Right lobe of liver (tissue), 6 donors: ENCODE measurements at regions not wholly inside any gene's neighbourhood (a gene's known extent, or its start where the extent isn't known, plus 50 kb on each side); places are given as distances from the start of the nearest gene placed in this dataset.
"Not testable (repeated sequence)": the region's sequence is repeated elsewhere in the genome, so short reads cannot be mapped to it uniquely, and the experiment has no call there.

Source experiments
- ATAC-seq, 4 donors: fragments of 200-7000 bp; cut with Tn5 transposase; one replicate each; pipeline ENCODE4 v1.9.1; 2020; ENCODE audit warnings: mild to moderate bottlenecking in 4 of 4, moderate library complexity in 4 of 4
- DNase-seq, 3 donors: peaks; one replicate each; pipeline ENCODE4 v3.0.0-alpha.2; 2020
- H3K27ac ChIP-seq, 3 donors: fragments of 200-600 bp; one replicate each; pipeline ENCODE4 v1.8.0; 2022
- H3K27me3 ChIP-seq, 2 donors: fragments of 200-600 bp; one replicate each; pipeline ENCODE4 v1.8.0; 2022
- H3K36me3 ChIP-seq, 4 donors: fragments of 200-600 bp; sonication (generic) in 1 of 4; one replicate each; pipeline versions ENCODE4 v1.5.1 to v1.8.0; 2017 to 2022; ENCODE audit warnings: control low read depth in 1 of 4
- H3K4me1 ChIP-seq, 4 donors: fragments of 200-600 bp; sonication (generic) in 1 of 4; one replicate each; pipeline versions ENCODE4 v1.5.1 to v1.8.0; 2017 to 2022; ENCODE audit warnings: control low read depth in 1 of 4
- H3K4me3 ChIP-seq, 3 donors: fragments of 200-600 bp; one replicate each; pipeline ENCODE4 v1.8.0; 2022
- H3K9me3 ChIP-seq, 4 donors: fragments of 200-600 bp; sonication (generic) in 1 of 4; one replicate each; pipeline versions ENCODE4 v1.5.1 to v1.8.0; 2017 to 2022; ENCODE audit warnings: control low read depth in 1 of 4
- CTCF ChIP-seq, 4 donors: fragments of 200-600 bp in 3 of 4; fragments of 450-650 bp in 1 of 4; IDR thresholded peaks; one replicate each; pipeline versions ENCODE4 v1.5.1 to v1.8.0; 2016 to 2022; ENCODE audit warnings: antibody characterized with exemption in 4 of 4, mild to moderate bottlenecking in 2 of 4
- POLR2A ChIP-seq: fragments of 450-650 bp; IDR thresholded peaks from one replicate; pipeline ENCODE4 v1.6.1; 2017; ENCODE audit warnings: antibody characterized with exemption, mild to moderate bottlenecking
- whole genome bisulfite sequencing: methylation state at CpG from one replicate; pipeline ENCODE4 v1.1.6; 2018; ENCODE audit warnings: low coverage, low lambda C conversion rate; ENCODE audit not compliant: insufficient coverage; ENCODE audit errors: missing lambda C conversion rate; 5-methylcytosine and 5-hydroxymethylcytosine counted together
- intact Hi-C, 2 donors: fragments of 100-400 bp; cut with DNase I; formaldehyde crosslinking; loops; one replicate each; pipeline versions ENCODE4 v1.11.2 to v1.14.1; 2022
- donor health status: DM: no; HTN: yes; CAD: no.
- donor health status: DM: no; HTN: no; CAD: no.
- donor health status: DM: no; HTN: no; CAD: no.
- donor health status: DM: no; HTN: yes; CAD: no.
- donor health status: DM: no; HTN: yes; CAD: no.

GRCh38 chr4:108411836-108412235, 208.5 kb upstream of the RPL34 start:
- Histone ChIP-seq H3K4me3 (no peak overlapping the region), H3K9me3 (no peaks in the 10 kb centered on the region), H3K4me1 (no peaks in the 10 kb centered on the region), H3K27me3 (no peaks in the 10 kb centered on the region), H3K27ac (no peak overlapping the region), H3K36me3 (no peaks in the 10 kb centered on the region)
- ATAC-seq (no peak), DNase-seq (no peak)
- intact Hi-C loops, result no loop called here
- TF ChIP-seq CTCF (IDR thresholded peaks at IDR 0.05) (no peak), POLR2A (no peak)
- WGBS, result 33% methylated on average over 1 of the region's 2 CpGs

GRCh38 chr4:108409691-108410090, 210.7 kb upstream of the RPL34 start:
- H3K4me1 ChIP-seq, result not testable (repeated sequence)

DNA sequence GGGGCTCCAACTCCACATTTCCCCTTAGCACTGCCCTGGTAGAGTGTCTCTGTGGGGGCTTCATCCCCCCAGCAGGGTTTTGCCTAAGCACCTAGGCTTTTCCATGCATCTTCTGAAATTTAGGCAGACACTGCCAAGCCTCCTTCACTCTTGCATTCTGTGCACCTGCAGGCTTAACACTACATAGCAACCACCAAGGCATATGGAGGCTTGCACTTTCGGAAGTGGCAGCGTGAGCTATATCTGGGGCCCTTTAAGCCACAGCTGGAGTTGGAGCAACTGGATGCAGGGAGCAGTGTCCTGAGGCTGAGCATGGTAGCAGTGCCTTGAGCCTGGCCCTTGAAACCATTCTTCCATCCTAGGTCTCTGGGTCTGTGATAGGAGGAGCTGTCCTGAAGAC, 214.8 kb upstream of the RPL34 start:
- no peaks in the 10 kb centered on the region for H3K4me1 ChIP-seq
- no CpG with 5 or more reads among the region's 2 CpGs for WGBS
- intact Hi-C loops, result no loop called here
- TF ChIP-seq POLR2A (no peak), CTCF (IDR thresholded peaks at IDR 0.05) (no peak)
- no peak overlapping the region for H3K27ac ChIP-seq
- H3K36me3 ChIP-seq, result no peaks in the 10 kb centered on the region
- H3K9me3 ChIP-seq, result no peaks in the 10 kb centered on the region
- DNase-seq (no peak), ATAC-seq (no peak)
- H3K27me3 ChIP-seq, result no peaks in the 10 kb centered on the region
- no peak overlapping the region for H3K4me3 ChIP-seq

More at GRCh38 chr4:108409691-108410090, 210.7 kb upstream of the RPL34 start:
- H3K9me3 ChIP-seq, ATAC-seq, H3K27ac ChIP-seq, H3K4me3 ChIP-seq, H3K27me3 ChIP-seq, DNase-seq, H3K36me3 ChIP-seq, intact Hi-C loops: not testable (repeated sequence)
- no CpG with 5 or more reads among the region's 36 CpGs for WGBS

GRCh38 chr4:108400309-108400708, 220.1 kb upstream of the RPL34 start:
- Histone ChIP-seq H3K4me3 (no peak overlapping the region), H3K9me3 (no peaks in the 10 kb centered on the region), H3K27ac (no peak overlapping the region), H3K36me3 (no peaks in the 10 kb centered on the region), H3K4me1 (no peaks in the 10 kb centered on the region), H3K27me3 (no peaks in the 10 kb centered on the region)
- ATAC-seq (no peak), DNase-seq (no peak)
- intact Hi-C loops, result no loop called here
- TF ChIP-seq CTCF (IDR thresholded peaks at IDR 0.05) (no peak), POLR2A (no peak)
- 83% methylated on average over 6 of the region's 6 CpGs for WGBS

DNA sequence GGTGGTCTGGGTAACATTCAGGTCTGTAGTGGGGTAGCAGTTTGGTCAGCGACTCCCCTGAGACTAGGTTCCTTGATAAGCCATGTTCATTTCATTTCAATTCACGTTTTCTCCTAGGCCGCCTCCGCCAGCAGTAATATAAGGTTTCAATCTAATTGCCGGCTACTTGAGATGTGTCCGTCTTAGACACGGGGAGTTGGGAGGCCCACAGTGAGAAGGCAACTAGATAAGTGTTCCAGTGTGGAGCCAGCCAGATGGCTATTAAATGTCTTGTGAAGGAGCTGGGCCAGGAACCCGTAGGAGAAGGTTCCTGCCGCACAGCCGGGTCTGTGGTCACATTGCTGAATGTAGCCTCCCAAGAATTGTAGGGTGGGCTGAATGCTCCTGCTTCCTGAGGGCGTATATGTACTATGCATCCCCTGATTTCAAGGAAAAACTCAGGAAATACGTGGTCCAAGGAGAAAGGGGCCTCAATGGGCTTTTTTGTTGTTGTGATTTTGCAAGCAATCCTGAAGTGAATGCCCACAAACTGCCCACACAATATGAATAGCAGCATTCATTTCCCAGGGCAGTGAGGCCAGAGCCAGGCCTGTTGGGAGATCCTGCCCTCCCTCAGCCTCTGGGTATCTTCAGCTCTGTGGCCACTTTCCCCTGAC, 220.6 kb upstream of the RPL34 start:
- H3K36me3 ChIP-seq, result no peaks in the 10 kb centered on the region
- H3K9me3 ChIP-seq, result no peaks in the 10 kb centered on the region
- DNase-seq (no peak), ATAC-seq (no peak)
- WGBS, result 62% methylated on average over 6 of the region's 12 CpGs
- TF ChIP-seq CTCF (IDR thresholded peaks at IDR 0.05) (no peak), POLR2A (no peak)
- no peak overlapping the region for H3K4me3 ChIP-seq
- no peaks in the 10 kb centered on the region for H3K27me3 ChIP-seq
- H3K27ac ChIP-seq, result no peak overlapping the region
- no peaks in the 10 kb centered on the region for H3K4me1 ChIP-seq
- intact Hi-C loops, result no loop called here
